ENCODE measurements at regions not wholly inside any gene's neighbourhood (a gene's known extent, or its start where the extent isn't known, plus 50 kb on each side); places are given as distances from the start of the nearest gene placed in this dataset.

- DNase-seq (ENCODE audit: low spot score, unreplicated experiment): no peak
- H3K9me3 Mint-ChIP-seq (ENCODE audit: low read depth): peaks cover 3% of the 10 kb centered on the region
- peaks cover 21% of the 10 kb centered on the region for H3K27me3 Mint-ChIP-seq
- no peaks in the 10 kb centered on the region for H3K36me3 Mint-ChIP-seq (ENCODE audit: insufficient read depth)
- H3K4me1 Mint-ChIP-seq (ENCODE audit: low read depth): no peaks in the 10 kb centered on the region
- H3K4me3 Mint-ChIP-seq (ENCODE audit: low read depth): no peak overlapping the region
- no peak overlapping the region for H3K27ac Mint-ChIP-seq
- TF ChIP-seq CTCF (IDR thresholded peaks at IDR 0.05; ENCODE audit: unreplicated experiment): no peak
Observed at GRCh38 chr1:87210151-87210550, 118.5 kb upstream of the LMO4 start.

- no peak for TF ChIP-seq CTCF (IDR thresholded peaks at IDR 0.05; ENCODE audit: unreplicated experiment)
- Mint-ChIP-seq H3K4me3 (ENCODE audit: low read depth) (no peak overlapping the region), H3K27me3 (peaks cover 9% of the 10 kb centered on the region), H3K36me3 (ENCODE audit: insufficient read depth) (no peaks in the 10 kb centered on the region), H3K27ac (no peak overlapping the region), H3K9me3 (ENCODE audit: low read depth) (peaks cover 12% of the 10 kb centered on the region), H3K4me1 (ENCODE audit: low read depth) (no peaks in the 10 kb centered on the region)
- no peak for DNase-seq (ENCODE audit: low spot score, unreplicated experiment)
Observed at GRCh38 chr1:87212431-87213134, 116.1 kb upstream of the LMO4 start.

DNA sequence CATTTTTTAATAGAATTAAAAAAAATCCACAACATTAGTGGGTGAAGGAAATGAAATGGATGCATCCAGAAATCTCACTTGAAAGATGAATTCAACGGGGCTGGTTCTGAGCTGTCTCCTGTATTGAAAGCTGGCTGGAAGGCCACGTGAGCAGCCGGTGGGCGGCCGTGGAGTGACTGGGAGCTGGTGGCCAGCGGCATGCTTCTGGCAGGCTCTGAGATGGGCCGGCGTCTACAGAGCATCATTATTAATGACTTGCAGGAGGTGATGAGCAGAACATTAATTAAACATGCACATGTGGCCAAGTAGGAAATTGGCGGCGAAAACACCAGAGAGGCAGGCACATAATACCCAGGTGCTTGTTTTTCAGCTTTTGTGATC is 115.6 kb upstream of the LMO4 start:
- Mint-ChIP-seq H3K36me3 (ENCODE audit: insufficient read depth) (no peaks in the 10 kb centered on the region), H3K27ac (no peak overlapping the region), H3K27me3 (peaks cover 8% of the 10 kb centered on the region), H3K4me1 (ENCODE audit: low read depth) (no peaks in the 10 kb centered on the region), H3K9me3 (ENCODE audit: low read depth) (peaks cover 12% of the 10 kb centered on the region), H3K4me3 (ENCODE audit: low read depth) (no peak overlapping the region)
- DNase-seq (ENCODE audit: low spot score, unreplicated experiment): no peak
- no peak for TF ChIP-seq CTCF (IDR thresholded peaks at IDR 0.05; ENCODE audit: unreplicated experiment)

DNA sequence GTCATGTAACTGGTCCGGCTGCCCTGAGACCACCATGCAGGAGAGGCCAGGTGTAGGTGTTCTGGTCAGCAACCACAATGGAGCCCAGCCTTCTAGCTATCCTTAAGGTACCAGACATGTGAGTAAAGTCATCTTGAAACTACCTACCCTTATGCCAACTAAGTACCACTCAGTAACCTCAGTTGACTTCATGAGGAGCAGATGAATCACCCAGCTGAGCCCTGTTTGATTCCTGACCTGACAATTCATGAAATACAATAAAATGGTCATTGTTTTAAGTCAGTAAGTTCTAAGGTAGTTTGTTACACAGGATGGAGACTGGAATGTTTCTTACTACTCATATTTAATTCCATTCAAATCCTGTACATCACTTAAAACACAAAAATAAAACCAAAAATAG is 113.1 kb upstream of the LMO4 start:
- H3K36me3 Mint-ChIP-seq (ENCODE audit: insufficient read depth): no peaks in the 10 kb centered on the region
- no peak for TF ChIP-seq CTCF (IDR thresholded peaks at IDR 0.05; ENCODE audit: unreplicated experiment)
- peaks cover 12% of the 10 kb centered on the region for H3K9me3 Mint-ChIP-seq (ENCODE audit: low read depth)
- DNase-seq (ENCODE audit: low spot score, unreplicated experiment): no peak
- H3K4me1 Mint-ChIP-seq (ENCODE audit: low read depth): no peaks in the 10 kb centered on the region
- H3K4me3 Mint-ChIP-seq (ENCODE audit: low read depth): no peak overlapping the region
- H3K27me3 Mint-ChIP-seq: peaks cover 11% of the 10 kb centered on the region
- no peak overlapping the region for H3K27ac Mint-ChIP-seq

- Mint-ChIP-seq H3K4me1 (ENCODE audit: low read depth) (no peaks in the 10 kb centered on the region), H3K9me3 (ENCODE audit: low read depth) (peaks cover 17% of the 10 kb centered on the region), H3K4me3 (ENCODE audit: low read depth) (no peak overlapping the region), H3K36me3 (ENCODE audit: insufficient read depth) (no peaks in the 10 kb centered on the region), H3K27me3 (peaks cover 6% of the 10 kb centered on the region), H3K27ac (no peak overlapping the region)
- TF ChIP-seq CTCF (IDR thresholded peaks at IDR 0.05; ENCODE audit: unreplicated experiment): no peak
- DNase-seq (ENCODE audit: low spot score, unreplicated experiment): no peak
Observed at GRCh38 chr1:87218618-87219017, 110.1 kb upstream of the LMO4 start.
